ENCODE measurements at regions not wholly inside any gene's neighbourhood (a gene's known extent, or its start where the extent isn't known, plus 50 kb on each side); places are given as distances from the start of the nearest gene placed in this dataset.

- TF ChIP-seq SIN3A (IDR thresholded peaks at IDR 0.05; ENCODE audit: borderline replicate concordance, insufficient read depth, low read length), result no peak
- no peak for TF ChIP-seq POLR2AphosphoS5 (IDR thresholded peaks at IDR 0.05; ENCODE audit: low read depth, low read length)
These were observed 896.4 kb downstream of the TFAP2A start for GRCh38 chr6:9518431-9518830.

Data from PFSK-1 (cell line).